C4-2B (cell line): ENCODE measurements at regions not wholly inside any gene's neighbourhood (a gene's known extent, or its start where the extent isn't known, plus 50 kb on each side); places are given as distances from the start of the nearest gene placed in this dataset.

Experiments used
- ZFX ChIP-seq: fragments of 450-650 bp; IDR thresholded peaks from 2 replicates; pipeline ENCODE4 v1.6.1; 2017
- TF ChIP-seq, protein P1 (sequence below): fragments of 450-650 bp; conservative IDR thresholded peaks from 2 replicates; pipeline ENCODE4 v1.5.1; 2017; ENCODE audit warnings: mild to moderate bottlenecking

DNA sequence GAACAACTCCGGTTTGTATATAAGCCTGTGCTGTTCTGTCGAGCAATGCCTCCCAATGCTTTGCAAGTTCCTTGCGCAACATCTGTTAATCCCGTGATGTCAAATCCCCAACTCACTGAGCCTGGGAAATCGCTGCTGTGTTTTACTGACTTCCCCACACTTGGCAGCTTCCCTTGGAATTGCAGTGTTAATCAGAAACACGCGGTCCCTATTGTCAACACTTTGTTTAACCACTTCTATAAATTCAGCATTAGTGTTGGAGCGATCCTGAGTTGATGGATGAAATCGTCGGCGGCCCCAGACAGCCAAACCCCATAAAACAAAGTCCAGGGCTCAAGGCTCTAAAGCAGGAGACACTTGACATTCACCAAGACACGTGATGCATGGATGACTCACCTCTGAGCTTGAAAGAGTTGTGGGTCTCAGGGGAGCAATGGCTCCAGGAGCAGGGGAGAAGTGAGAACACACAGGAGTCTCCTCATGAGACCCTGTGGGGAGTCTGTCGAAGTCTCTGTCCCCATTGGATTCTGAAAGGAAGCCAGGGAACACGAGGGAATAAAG lies 555.3 kb downstream of the MIAT start:
- TF ChIP-seq, protein P1, sequence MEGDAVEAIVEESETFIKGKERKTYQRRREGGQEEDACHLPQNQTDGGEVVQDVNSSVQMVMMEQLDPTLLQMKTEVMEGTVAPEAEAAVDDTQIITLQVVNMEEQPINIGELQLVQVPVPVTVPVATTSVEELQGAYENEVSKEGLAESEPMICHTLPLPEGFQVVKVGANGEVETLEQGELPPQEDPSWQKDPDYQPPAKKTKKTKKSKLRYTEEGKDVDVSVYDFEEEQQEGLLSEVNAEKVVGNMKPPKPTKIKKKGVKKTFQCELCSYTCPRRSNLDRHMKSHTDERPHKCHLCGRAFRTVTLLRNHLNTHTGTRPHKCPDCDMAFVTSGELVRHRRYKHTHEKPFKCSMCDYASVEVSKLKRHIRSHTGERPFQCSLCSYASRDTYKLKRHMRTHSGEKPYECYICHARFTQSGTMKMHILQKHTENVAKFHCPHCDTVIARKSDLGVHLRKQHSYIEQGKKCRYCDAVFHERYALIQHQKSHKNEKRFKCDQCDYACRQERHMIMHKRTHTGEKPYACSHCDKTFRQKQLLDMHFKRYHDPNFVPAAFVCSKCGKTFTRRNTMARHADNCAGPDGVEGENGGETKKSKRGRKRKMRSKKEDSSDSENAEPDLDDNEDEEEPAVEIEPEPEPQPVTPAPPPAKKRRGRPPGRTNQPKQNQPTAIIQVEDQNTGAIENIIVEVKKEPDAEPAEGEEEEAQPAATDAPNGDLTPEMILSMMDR = no peak
- TF ChIP-seq ZFX = no peak
